Activated CD4-positive, alpha-beta memory T cell treated with anti-CD3 and anti-CD28 coated beads for 36 hours (primary cell): ENCODE measurements at regions not wholly inside any gene's neighbourhood (a gene's known extent, or its start where the extent isn't known, plus 50 kb on each side); places are given as distances from the start of the nearest gene placed in this dataset.
"Not testable (repeated sequence)": the region's sequence is repeated elsewhere in the genome, so short reads cannot be mapped to it uniquely, and the experiment has no call there.

Experiments used
- CTCF ChIA-PET: fragments of 350-600 bp; sonication (Branson Sonifier 250); formaldehyde crosslinking; loops from one replicate; lab custom pipeline; 2021; ENCODE audit warnings: antibody characterized with exemption, inconsistent platforms; lab: Charles Lee
- POLR2A ChIA-PET: fragments of 350-600 bp; sonication (Branson Sonifier 250); formaldehyde crosslinking; loops from one replicate; lab custom pipeline; 2021; ENCODE audit warnings: antibody characterized with exemption; lab: Charles Lee
- DNase-seq: peaks from one replicate; pipeline ENCODE4 v3.0.0-alpha.2; 2020
- H3K27ac Mint-ChIP-seq: one replicate; pipeline ENCODE4 v1.8.0; 2021; ENCODE audit warnings: mixed read lengths
- H3K27me3 Mint-ChIP-seq: one replicate; pipeline ENCODE4 v1.8.0; 2021; ENCODE audit warnings: mixed read lengths
- H3K36me3 Mint-ChIP-seq: one replicate; pipeline ENCODE4 v1.8.0; 2021; ENCODE audit warnings: mixed read lengths
- H3K4me1 Mint-ChIP-seq: one replicate; pipeline ENCODE4 v1.8.0; 2021; ENCODE audit warnings: low read depth, mixed read lengths
- H3K4me3 Mint-ChIP-seq: one replicate; pipeline ENCODE4 v1.8.0; 2021; ENCODE audit warnings: mild to moderate bottlenecking, mixed read lengths
- H3K9me3 Mint-ChIP-seq: one replicate; pipeline ENCODE4 v1.8.0; 2021; ENCODE audit warnings: mixed read lengths
- intact Hi-C: fragments of 100-400 bp; cut with micrococcal nuclease; formaldehyde crosslinking; loops from one replicate; pipeline ENCODE4 v1.15.1; 2023

GRCh38 chr10:91745090-91745831 is 53.0 kb upstream of the TNKS2 start:
- Mint-ChIP-seq H3K4me1 (no peaks in the 10 kb centered on the region), H3K36me3 (no peaks in the 10 kb centered on the region), H3K27ac (no peak overlapping the region), H3K4me3 (no peak overlapping the region), H3K27me3 (peaks cover 29% of the 10 kb centered on the region), H3K9me3 (no peaks in the 10 kb centered on the region)
- CTCF ChIA-PET: no interaction called here
- no peak for DNase-seq
- POLR2A ChIA-PET: no interaction called here
- intact Hi-C loops: no loop called here

GRCh38 chr10:91743465-91743864 is 54.8 kb upstream of the TNKS2 start:
- no peaks in the 10 kb centered on the region for H3K4me1 Mint-ChIP-seq
- H3K27ac Mint-ChIP-seq: no peak overlapping the region
- ChIA-PET POLR2A (no interaction called here), CTCF (interaction anchor here (1.0 kb wide), 1 partner anchor 170 kb away, joined by 3 read pairs; no protein-coding TSS in a partner anchor)
- no peak overlapping the region for H3K4me3 Mint-ChIP-seq
- DNase-seq: no peak
- no peaks in the 10 kb centered on the region for H3K9me3 Mint-ChIP-seq
- intact Hi-C loops: no loop called here
- peaks cover 37% of the 10 kb centered on the region for H3K27me3 Mint-ChIP-seq
- H3K36me3 Mint-ChIP-seq: no peaks in the 10 kb centered on the region

DNA sequence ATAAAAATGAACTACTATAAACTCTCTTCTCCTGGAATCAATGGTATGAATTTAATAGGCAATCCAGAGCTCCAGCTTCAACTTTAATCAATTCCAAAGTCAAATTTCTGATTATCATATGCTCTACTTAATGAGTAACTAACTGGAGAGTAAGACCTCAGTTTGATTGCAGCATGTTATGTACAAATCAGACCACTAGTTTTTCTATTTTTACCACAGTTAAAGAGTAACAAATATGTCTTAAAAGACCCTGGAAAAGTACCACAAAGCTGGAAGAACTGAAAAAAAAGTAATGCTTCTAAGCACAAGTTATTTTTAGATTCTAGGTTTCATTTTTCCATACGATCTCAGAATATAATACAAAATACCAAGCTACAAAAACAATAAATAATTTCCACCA is 56.0 kb upstream of the TNKS2 start:
- POLR2A ChIA-PET: no interaction called here
- intact Hi-C loops: no loop called here
- H3K4me1 Mint-ChIP-seq: no peaks in the 10 kb centered on the region
- no peak for DNase-seq
- no peak overlapping the region for H3K27ac Mint-ChIP-seq
- H3K36me3 Mint-ChIP-seq: no peaks in the 10 kb centered on the region
- CTCF ChIA-PET: interaction anchor here (0.6 kb wide), 1 partner anchor 601 kb away, joined by 3 read pairs; no protein-coding TSS in a partner anchor
- H3K9me3 Mint-ChIP-seq: no peaks in the 10 kb centered on the region
- peaks cover 45% of the 10 kb centered on the region for H3K27me3 Mint-ChIP-seq
- no peak overlapping the region for H3K4me3 Mint-ChIP-seq

DNA sequence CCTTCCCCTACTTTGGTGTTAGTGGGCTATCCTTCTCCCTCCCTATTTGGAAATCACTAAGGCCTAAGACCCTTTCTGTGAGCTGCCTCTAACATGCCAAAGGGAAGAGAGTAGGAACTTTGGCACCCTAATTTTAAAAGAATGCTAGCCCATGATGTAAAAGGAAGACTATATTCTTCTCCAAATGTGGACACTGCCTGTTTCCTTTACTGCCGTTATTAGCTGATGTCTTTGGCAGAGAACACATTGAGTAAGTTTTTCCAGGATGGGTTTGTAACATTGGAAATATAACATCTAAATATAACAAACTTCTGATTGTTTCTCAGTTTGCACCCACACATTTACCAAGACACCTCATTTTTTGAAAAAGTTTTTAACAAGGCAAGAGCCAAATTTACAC is 56.9 kb upstream of the TNKS2 start:
- no peaks in the 10 kb centered on the region for H3K9me3 Mint-ChIP-seq
- peaks cover 51% of the 10 kb centered on the region for H3K27me3 Mint-ChIP-seq
- no peak for DNase-seq
- intact Hi-C loops: no loop called here
- no peaks in the 10 kb centered on the region for H3K36me3 Mint-ChIP-seq
- ChIA-PET POLR2A (no interaction called here), CTCF (interaction anchor here (0.5 kb wide), 1 partner anchor 169 kb away, joined by 3 read pairs; no protein-coding TSS in a partner anchor)
- no peaks in the 10 kb centered on the region for H3K4me1 Mint-ChIP-seq
- no peak overlapping the region for H3K4me3 Mint-ChIP-seq
- H3K27ac Mint-ChIP-seq: no peak overlapping the region

DNA sequence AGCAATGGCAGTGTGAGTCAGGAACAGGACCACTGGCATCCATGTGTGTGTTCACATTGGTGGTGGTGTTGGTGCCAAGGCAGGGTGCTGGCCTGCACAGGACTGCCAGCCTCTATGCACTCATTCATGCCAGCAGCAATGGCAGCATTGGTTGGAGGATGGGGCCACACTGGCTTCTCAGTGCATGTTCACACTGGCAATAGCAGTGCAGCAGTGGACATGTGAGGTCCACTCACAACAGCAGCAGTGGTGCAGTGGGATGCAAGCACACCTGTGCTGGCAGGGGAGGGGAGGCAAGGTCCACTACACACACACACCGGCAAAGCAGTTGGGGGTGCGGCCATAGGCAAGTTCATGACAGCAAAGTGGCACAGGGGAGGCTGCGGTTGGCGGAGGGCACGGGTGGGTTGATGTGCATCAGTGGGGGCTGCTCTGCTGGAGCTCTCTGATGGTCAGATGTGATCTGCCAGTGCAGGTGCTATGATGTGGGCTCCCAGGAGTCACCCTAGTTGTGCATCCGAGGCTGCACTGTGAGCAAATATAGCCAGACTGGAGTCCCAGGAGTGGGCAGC is 57.8 kb upstream of the TNKS2 start:
- ChIA-PET POLR2A (no interaction called here), CTCF (no interaction called here)
- intact Hi-C loops: no loop called here
- DNase-seq: no peak
- H3K4me3 Mint-ChIP-seq: no peak overlapping the region
- H3K9me3 Mint-ChIP-seq: no peaks in the 10 kb centered on the region
- H3K27ac Mint-ChIP-seq: no peak overlapping the region
- no peaks in the 10 kb centered on the region for H3K36me3 Mint-ChIP-seq
- H3K4me1 Mint-ChIP-seq: no peaks in the 10 kb centered on the region
- H3K27me3 Mint-ChIP-seq: peaks cover 48% of the 10 kb centered on the region

- H3K4me3 Mint-ChIP-seq, H3K4me1 Mint-ChIP-seq, intact Hi-C loops, H3K36me3 Mint-ChIP-seq, CTCF ChIA-PET, H3K9me3 Mint-ChIP-seq, POLR2A ChIA-PET, H3K27ac Mint-ChIP-seq, DNase-seq: not testable (repeated sequence)
- H3K27me3 Mint-ChIP-seq: peaks cover 15% of the 10 kb centered on the region
These were observed 66.0 kb upstream of the TNKS2 start for GRCh38 chr10:91732265-91732664.

GRCh38 chr10:91729339-91729738 is 68.9 kb upstream of the TNKS2 start:
- POLR2A ChIA-PET, H3K9me3 Mint-ChIP-seq, CTCF ChIA-PET, H3K4me3 Mint-ChIP-seq, H3K27ac Mint-ChIP-seq, intact Hi-C loops, H3K27me3 Mint-ChIP-seq, DNase-seq, H3K36me3 Mint-ChIP-seq, H3K4me1 Mint-ChIP-seq: not testable (repeated sequence)

GRCh38 chr10:91726355-91726754 is 71.9 kb upstream of the TNKS2 start:
- Mint-ChIP-seq H3K4me1 (no peaks in the 10 kb centered on the region), H3K27ac (no peak overlapping the region), H3K27me3 (peaks cover 1% of the 10 kb centered on the region), H3K4me3 (no peak overlapping the region), H3K9me3 (peaks cover 5% of the 10 kb centered on the region), H3K36me3 (no peaks in the 10 kb centered on the region)
- DNase-seq: no peak
- ChIA-PET CTCF (no interaction called here), POLR2A (no interaction called here)
- intact Hi-C loops: no loop called here

DNA sequence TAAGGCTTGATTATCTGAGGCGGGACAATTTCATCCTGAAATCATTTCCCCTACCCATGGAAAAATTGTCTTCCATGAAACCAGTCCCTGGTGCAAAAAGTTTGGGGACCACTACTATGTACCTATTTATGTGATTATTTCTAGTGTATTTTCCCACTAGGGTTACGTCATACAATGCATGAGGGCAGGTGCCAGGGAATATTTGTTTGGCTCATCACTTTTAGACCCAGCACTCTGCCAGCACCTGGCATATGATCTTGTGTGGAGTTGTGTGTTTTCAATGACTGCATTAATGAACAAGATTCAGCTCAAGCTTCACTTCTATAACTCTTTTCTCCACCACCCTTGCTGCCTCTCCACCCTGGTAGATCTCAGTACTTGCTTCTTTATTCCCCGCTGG is 73.3 kb upstream of the TNKS2 start:
- POLR2A ChIA-PET: no interaction called here
- Mint-ChIP-seq H3K9me3 (peaks cover 5% of the 10 kb centered on the region), H3K4me1 (no peaks in the 10 kb centered on the region), H3K36me3 (no peaks in the 10 kb centered on the region), H3K4me3 (no peak overlapping the region), H3K27me3 (peaks cover 1% of the 10 kb centered on the region), H3K27ac (no peak overlapping the region)
- CTCF ChIA-PET: no interaction called here
- intact Hi-C loops: no loop called here
- no peak for DNase-seq

GRCh38 chr10:91713461-91714072 is 80.7 kb upstream of the PPP1R3C start:
- intact Hi-C loops: no loop called here
- Mint-ChIP-seq H3K9me3 (no peaks in the 10 kb centered on the region), H3K4me3 (no peak overlapping the region), H3K36me3 (peaks cover 2% of the 10 kb centered on the region), H3K27me3 (peaks cover 22% of the 10 kb centered on the region), H3K4me1 (no peaks in the 10 kb centered on the region), H3K27ac (no peak overlapping the region)
- DNase-seq: no peak
- ChIA-PET POLR2A (no interaction called here), CTCF (interaction anchor here (0.8 to 1.0 kb wide), 2 partner anchors 9 to 19 kb away, joined by 3 read pairs; no protein-coding TSS in a partner anchor)

DNA sequence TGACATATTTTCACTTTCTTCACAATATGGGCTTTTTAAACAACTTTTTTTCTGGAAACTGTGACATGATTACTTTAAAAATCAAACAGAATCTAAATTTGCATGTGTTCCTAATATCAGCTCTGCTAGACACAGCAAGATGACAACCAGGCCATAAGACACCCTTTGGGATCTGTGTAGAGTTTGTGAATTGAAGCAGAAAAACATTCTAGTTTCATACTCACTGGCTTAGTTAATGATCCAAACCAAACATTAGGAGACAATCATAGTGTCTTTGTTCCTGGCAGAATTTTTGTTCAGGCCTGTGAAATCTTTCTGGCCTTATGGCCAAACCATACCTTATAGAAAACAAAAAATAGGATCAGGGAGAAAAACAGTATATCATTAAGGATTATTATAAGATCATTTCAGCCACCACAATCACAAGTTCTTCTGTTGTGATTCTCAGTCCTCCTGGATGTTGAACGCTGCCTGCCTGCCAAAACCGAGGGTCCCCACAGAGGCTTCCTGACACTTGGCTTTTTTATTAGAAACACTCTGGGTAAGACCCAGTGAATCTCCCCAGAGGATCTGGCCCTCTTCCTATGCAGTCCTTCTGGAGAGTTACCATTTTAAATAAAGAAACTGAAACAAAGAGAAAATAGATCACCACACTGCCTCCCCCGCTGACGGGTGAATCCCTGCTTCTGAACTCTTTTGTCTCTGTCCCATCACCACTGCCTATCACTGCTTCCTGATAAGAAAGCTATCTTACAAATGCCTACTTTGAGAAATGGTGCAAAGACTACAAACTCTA is 79.2 kb upstream of the PPP1R3C start:
- H3K36me3 Mint-ChIP-seq: peaks cover 2% of the 10 kb centered on the region
- intact Hi-C loops: no loop called here
- H3K4me3 Mint-ChIP-seq: no peak overlapping the region
- H3K4me1 Mint-ChIP-seq: no peaks in the 10 kb centered on the region
- H3K27ac Mint-ChIP-seq: no peak overlapping the region
- H3K27me3 Mint-ChIP-seq: peaks cover 19% of the 10 kb centered on the region
- ChIA-PET POLR2A (no interaction called here), CTCF (no interaction called here)
- no peaks in the 10 kb centered on the region for H3K9me3 Mint-ChIP-seq
- no peak for DNase-seq

- intact Hi-C loops: no loop called here
- Mint-ChIP-seq H3K27me3 (peaks cover 22% of the 10 kb centered on the region), H3K9me3 (no peaks in the 10 kb centered on the region), H3K36me3 (peaks cover 2% of the 10 kb centered on the region), H3K27ac (no peak overlapping the region), H3K4me1 (no peaks in the 10 kb centered on the region), H3K4me3 (no peak overlapping the region)
- ChIA-PET CTCF (interaction anchor here (1.7 to 2.0 kb wide), 2 partner anchors 16 to 411 kb away, joined by 4 to 5 read pairs; no protein-coding TSS in a partner anchor), POLR2A (no interaction called here)
- no peak for DNase-seq
These were observed 76.5 kb upstream of the PPP1R3C start for GRCh38 chr10:91709394-91709798.
